ES-I3 (cell line): ENCODE measurements at regions not wholly inside any gene's neighbourhood (a gene's known extent, or its start where the extent isn't known, plus 50 kb on each side); places are given as distances from the start of the nearest gene placed in this dataset.

Experiments
- H3K36me3 ChIP-seq: 2 replicates; pipeline ENCODE4 v1.6.1; 2013; ENCODE audit warnings: mild to moderate bottlenecking, low read length, control low read depth, moderate library complexity; ENCODE audit not compliant: insufficient read depth
- H3K4me1 ChIP-seq: 2 replicates; pipeline ENCODE4 v1.6.1; 2013; ENCODE audit warnings: mild to moderate bottlenecking, control low read depth, low read length; ENCODE audit not compliant: insufficient read depth
- H3K9ac ChIP-seq: 2 replicates; pipeline ENCODE4 v1.6.1; 2013; ENCODE audit warnings: low read depth, mild to moderate bottlenecking, low read length, moderate library complexity
- H3K9me3 ChIP-seq: 2 replicates; pipeline ENCODE4 v1.6.1; 2013; ENCODE audit warnings: mild to moderate bottlenecking, low read length, moderate library complexity; ENCODE audit not compliant: control insufficient read depth, insufficient read depth

DNA sequence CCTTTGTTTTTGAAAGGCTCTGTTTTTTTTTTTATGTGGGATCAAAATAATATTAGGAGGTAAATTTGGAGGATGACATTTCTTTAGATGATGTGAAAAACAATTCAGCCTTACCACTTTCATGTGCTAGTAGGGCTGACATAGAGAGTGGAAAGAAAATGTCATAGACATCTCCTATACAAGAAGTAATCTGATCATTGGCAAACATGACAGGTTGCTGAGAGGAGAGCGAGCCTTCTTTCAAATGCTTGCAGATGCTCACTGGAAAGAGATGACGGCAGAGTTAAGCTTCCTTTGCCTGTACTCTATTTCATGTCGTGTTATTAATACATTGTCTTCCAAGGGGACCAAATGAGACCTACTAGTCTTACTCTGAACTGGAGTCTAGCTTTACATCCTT is 160.1 kb upstream of the DAP start:
- H3K36me3 ChIP-seq: no peaks in the 10 kb centered on the region
- no peaks in the 10 kb centered on the region for H3K4me1 ChIP-seq

DNA sequence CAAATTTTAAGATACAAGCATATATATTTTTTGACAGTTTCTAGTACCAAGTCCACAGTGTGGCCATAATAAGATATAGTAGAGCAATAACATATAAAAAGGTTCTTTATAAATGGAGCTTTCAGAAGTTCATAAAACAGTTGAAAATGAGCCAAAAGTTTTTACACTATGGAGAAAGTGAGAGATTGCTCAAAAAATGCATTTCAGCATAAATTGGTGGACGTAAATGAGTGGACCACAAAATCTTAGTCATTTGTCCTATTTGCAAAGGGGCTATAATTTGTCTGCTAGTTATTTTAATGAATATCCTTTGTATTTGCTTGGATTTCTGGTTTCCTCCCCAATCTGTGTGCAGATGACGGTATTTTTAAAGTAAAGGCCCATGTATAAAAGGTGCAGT is 159.4 kb upstream of the DAP start:
- Histone ChIP-seq H3K9me3 (no peaks in the 10 kb centered on the region), H3K36me3 (no peaks in the 10 kb centered on the region), H3K9ac (no peak overlapping the region), H3K4me1 (no peaks in the 10 kb centered on the region)

More for the DNA sequence above, 160.1 kb upstream of the DAP start:
- Histone ChIP-seq H3K9ac (no peak overlapping the region), H3K9me3 (no peaks in the 10 kb centered on the region)

DNA sequence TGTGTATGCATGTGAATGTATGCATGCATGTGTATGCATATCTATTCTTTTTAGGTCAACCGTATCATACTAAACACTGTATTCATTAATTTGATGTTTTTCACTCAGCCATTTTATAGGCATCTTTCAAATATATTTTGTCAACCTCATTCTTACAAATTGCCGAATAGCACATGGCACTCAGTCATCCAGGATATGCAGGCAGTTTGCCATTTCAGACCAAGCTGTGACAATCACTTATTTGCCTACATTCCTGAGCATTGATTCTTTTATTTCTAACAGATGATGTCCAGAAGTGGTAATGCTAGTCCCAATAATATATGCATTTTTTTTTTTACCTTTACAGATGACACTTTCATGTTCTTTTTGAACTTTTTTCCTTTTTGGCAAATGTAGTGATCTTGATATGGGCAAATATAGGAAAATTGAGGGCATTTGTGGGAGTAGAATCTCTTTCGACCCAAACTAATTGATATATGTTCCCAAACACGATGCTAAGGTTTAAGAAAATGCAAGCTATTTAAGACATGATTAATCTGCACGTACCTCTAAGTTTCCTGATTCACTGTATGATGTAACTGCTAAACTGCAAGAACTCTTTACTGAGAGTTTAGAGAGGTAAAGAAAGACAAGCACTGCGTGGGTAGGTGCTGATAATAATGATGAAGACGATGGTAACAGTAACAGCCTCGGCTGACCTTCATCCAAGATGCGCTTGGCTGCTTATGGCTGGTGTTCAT is 153.9 kb upstream of the DAP start:
- H3K9me3 ChIP-seq: no peaks in the 10 kb centered on the region
- H3K4me1 ChIP-seq: no peaks in the 10 kb centered on the region
- H3K9ac ChIP-seq: no peak overlapping the region
- no peaks in the 10 kb centered on the region for H3K36me3 ChIP-seq

DNA sequence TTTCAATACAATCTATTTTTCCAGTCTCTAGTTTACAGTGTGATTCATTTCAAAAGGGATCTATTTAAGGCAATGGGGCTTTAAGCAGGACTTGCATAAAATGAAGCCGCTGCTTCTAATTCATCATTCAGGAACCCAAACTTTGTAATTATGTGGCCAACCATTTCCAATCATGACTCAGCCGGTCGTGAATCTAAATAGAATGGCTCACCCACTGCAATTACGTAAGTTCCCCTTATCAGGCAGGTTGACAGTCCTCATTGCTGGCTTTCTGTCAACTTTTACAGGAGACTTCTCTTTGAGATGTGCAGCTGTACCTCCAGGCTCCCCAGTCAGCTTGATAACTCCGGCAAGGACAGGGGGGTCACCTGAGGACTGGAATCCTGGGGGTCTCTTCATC is 152.8 kb upstream of the DAP start:
- Histone ChIP-seq H3K9me3 (no peaks in the 10 kb centered on the region), H3K4me1 (no peaks in the 10 kb centered on the region), H3K9ac (no peak overlapping the region), H3K36me3 (no peaks in the 10 kb centered on the region)

DNA sequence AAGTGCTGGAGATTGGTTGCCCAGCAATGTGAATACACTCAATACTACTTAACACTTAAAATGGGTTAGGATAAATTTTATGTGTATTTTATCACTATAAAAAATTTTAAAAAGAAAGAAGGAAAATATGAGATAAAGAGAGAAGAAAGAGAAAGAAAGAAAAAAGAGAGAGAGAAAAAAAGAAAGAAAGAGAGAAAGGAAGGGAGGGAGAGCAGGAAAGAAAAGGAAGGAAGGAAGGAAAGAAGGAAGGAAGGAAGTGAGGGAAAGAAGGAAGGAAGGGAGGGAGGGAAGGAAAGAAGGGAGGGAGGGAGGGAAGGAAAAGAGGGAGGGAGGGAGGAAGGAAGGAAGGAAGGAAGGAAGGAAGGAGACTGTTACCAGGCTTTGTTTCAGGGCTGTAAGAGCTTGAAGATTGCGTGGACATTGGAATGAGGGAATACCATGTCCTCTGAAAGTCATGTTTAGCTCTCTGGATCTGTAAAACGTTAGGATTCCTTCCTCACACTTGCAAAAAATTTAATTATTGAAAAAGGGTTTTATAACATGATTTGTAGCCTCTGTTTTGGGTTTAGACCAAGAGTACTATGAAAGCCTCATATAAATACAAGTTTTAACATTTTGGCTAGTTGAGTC is 152.3 kb upstream of the DAP start:
- H3K9ac ChIP-seq: no peak overlapping the region
- no peaks in the 10 kb centered on the region for H3K4me1 ChIP-seq
- H3K9me3 ChIP-seq: no peaks in the 10 kb centered on the region
- no peaks in the 10 kb centered on the region for H3K36me3 ChIP-seq

DNA sequence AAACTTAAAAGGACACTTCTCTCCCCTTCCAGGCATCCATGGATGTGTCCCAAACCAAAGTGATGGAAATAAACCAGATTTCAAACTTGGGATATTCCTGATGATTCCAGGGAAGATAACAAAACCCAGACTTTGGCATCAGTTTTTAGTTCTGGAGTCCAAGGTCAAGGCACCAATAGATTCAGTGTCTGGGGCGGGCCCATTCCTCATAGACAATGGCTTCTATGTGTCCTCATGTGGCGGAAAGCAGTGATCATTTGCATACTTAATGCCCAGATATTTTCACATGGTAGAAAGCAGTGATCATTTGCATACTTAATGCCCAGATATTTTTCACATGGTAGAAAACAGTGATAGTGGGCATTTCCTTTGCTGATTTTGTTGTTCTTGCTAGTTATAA is 151.4 kb upstream of the DAP start:
- no peaks in the 10 kb centered on the region for H3K4me1 ChIP-seq
- H3K9me3 ChIP-seq: no peaks in the 10 kb centered on the region
- no peaks in the 10 kb centered on the region for H3K36me3 ChIP-seq
- no peak overlapping the region for H3K9ac ChIP-seq

DNA sequence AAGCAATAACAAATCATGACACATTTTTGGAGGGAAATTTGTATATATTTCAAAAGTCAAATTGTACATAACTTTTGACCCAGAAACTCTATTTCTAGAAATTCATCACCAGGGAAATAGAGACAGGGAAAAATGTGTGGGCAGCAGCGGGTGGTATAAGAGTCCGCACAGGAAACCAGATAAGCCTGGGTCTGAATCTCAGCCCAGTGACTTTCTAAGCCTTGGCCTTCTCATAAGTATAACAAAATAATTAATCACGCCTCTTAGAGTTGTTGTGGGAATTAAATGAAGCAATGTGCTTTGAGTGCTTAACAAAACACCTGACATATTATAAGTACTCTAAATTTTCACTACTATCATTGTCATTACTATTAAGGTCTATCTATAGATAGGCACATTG is 149.2 kb upstream of the DAP start:
- H3K4me1 ChIP-seq: 0 out of 2 replicates have a peak, but pooled peaks cover under 1% of the 10 kb centered on the region

DNA sequence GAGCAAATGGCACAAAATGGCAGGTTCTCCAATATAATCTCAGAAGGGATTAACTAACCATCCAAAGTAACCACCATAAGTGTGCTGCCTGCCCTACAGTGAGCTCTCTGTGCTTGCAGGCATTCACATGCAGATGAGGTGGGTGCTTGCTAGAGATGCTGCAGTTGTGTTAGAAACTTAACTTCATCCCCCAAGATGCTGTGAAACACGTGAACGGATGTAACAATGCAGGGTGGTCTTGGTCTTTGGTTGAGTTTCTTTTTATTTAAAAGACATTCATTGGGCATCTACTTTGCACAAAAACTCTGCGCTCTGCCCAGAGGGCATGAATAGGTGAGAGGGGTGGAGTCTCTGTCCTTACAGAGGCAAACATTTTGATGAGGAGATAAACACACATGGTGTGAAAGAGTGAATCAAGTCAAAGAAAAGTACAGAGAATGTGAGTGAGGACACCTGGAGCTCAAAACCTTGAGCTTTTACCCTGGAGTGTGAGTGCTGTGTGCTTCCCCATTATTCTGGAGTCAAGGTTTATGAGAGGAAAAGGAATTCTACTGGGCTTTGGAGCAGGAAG is 143.9 kb upstream of the DAP start:
- H3K9ac ChIP-seq: no peak overlapping the region
- no peaks in the 10 kb centered on the region for H3K9me3 ChIP-seq
- no peaks in the 10 kb centered on the region for H3K36me3 ChIP-seq
- peaks cover 10% of the 10 kb centered on the region; the same call in 1 of the 2 replicates for H3K4me1 ChIP-seq

More for the DNA sequence above, 149.2 kb upstream of the DAP start:
- Histone ChIP-seq H3K36me3 (no peaks in the 10 kb centered on the region), H3K9me3 (no peaks in the 10 kb centered on the region), H3K9ac (no peak overlapping the region)

DNA sequence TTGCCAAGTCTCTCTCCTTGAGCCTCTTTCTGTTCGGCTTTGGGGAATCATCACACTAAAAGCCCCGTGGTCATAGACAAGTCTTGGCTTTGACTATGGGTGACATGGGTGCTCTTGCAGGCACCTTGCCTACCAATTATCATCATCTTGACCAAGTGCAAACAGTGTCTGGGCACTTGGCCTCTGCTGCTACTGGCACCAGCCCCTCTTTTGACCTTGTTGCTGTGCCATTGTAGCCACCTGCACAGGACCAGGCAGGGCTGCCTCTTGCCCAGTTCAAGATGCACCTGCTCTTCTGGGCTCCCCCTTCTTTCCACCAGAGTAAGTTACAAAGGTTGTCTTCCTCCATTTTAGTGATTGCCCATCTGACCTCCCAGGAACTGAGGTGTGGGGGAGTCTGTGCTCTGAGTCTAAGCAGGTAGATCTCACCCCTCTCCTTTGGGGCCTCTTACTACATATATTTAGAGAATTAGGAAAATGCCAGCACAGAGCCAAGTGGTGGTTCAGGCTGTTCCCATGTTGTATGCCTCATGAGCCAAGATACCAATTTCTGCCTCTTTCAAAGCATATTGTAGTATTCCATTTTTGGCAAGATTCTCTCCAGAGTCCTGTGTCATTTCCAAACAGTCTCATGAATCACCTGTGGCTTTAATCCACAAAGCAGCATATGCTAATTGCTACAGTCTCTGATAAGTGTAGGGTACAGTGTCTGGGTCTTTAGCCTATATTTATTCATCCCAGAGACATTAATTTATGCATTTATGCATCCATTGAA is 142.9 kb upstream of the DAP start:
- no peak overlapping the region for H3K9ac ChIP-seq
- H3K4me1 ChIP-seq: peaks cover 10% of the 10 kb centered on the region; the same call in 1 of the 2 replicates
- H3K9me3 ChIP-seq: no peaks in the 10 kb centered on the region
- no peaks in the 10 kb centered on the region for H3K36me3 ChIP-seq

DNA sequence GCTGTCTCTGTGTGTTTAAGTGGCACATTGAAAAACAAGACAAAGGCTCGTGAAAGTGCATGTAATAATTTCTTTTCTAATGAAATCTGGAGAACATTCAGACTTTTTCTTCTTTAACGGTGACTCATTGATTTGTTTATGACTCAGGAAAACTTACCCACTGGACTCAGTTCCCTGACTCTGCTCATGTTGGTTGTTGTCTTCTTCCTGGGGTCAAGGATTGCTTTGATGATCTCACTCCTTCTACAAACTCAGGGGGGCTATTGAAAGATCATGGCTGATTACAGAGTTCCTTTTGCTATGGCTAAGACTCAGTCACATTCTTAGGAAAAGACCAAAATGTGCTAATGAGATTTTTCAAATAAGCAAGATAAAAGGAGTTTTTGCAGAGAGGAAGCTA is 141.1 kb upstream of the DAP start:
- H3K9me3 ChIP-seq: no peaks in the 10 kb centered on the region
- H3K4me1 ChIP-seq: peaks cover 10% of the 10 kb centered on the region; the same call in 1 of the 2 replicates
- H3K9ac ChIP-seq: no peak overlapping the region
- H3K36me3 ChIP-seq: no peaks in the 10 kb centered on the region

DNA sequence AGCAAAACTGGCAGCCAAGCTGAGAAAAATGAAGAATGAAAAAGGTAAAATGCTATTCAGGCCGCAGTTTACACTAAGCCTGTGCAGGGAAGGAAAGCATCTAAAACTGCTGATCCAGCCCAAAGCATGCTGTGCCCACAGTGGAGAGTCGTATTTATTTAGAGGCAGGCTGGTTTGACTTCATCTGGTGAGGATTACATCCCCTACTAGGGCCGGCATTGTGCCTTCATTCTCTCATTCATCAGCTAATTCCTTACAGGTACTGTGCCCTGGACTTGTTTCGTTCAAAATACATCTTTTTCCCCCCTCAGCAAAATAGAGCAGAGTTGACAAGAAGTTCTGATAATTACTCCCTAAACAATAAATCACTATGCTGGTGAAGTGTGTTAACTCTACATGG is 137.5 kb upstream of the DAP start:
- H3K36me3 ChIP-seq: no peaks in the 10 kb centered on the region
- no peak overlapping the region for H3K9ac ChIP-seq
- H3K9me3 ChIP-seq: no peaks in the 10 kb centered on the region
- no peaks in the 10 kb centered on the region; the same call in 1 of the 2 replicates for H3K4me1 ChIP-seq

DNA sequence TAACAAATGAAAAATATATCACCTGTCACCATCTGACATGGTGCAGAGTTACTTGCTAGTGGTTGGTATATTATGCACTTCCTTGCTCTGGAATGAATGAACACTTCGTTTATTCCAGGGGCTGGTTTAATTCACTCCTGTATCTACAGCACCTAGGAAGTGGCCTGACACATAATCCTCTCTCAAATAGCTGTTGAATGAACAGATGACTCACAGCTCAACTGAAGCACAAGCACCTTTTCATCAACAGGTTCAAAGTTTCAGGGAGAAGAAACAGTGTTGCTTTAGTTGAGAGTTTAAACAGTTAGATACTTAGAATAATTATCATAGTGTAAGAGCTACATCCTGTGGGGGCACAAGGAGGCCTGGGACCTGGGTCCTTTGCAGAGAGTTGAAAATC is 135.0 kb upstream of the DAP start:
- H3K9me3 ChIP-seq: peaks cover 3% of the 10 kb centered on the region; the same call in 1 of the 2 replicates
- no peaks in the 10 kb centered on the region for H3K4me1 ChIP-seq
- H3K9ac ChIP-seq: no peak overlapping the region
- H3K36me3 ChIP-seq: no peaks in the 10 kb centered on the region

DNA sequence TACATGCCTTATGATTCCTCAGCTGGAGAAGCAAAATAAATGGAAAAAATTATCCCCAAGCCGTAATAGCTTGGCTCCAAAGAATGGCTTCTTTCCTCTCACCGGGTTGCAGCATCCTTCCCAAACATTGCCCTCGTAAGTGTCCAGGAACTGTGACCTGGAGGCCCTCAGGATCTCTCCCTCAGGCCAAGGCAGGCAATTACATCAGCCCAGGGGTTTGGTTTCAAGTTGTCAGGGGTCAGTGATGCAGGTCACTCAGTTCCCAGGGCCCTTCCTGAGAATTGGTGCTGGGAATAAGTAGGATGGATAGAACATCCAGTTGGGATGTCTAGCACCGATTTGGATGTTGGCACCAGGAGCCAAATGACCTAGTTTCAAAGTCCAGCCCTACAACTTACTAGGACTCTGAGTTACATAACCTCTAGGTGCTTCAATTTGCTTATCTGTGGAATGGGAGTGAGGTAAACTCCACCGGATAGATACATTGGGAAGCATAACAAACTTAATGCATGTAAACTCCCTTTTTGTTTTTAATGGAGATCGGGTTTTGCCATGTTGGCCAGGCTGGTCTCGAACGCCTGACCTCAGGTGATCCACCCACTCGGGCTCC is 133.5 kb upstream of the DAP start:
- Histone ChIP-seq H3K9me3 (peaks cover 3% of the 10 kb centered on the region; the same call in 1 of the 2 replicates), H3K36me3 (no peaks in the 10 kb centered on the region), H3K9ac (no peak overlapping the region), H3K4me1 (no peaks in the 10 kb centered on the region)

DNA sequence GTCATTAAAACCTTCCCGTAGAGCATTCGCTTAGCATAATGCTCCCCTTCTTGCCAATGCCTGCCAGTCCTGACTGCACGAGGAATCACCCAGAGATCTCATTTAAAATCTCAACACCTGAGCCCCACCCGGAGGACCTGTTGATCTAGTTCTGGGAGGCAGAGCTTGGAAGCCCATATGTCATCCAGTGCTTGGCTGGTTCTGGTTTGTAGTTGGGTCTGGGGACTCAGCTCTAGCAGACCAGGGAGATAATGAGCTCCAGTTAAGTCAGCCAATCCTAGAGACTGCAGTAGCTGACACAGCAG is 131.8 kb upstream of the DAP start:
- Histone ChIP-seq H3K9me3 (peaks cover 3% of the 10 kb centered on the region; the same call in 1 of the 2 replicates), H3K36me3 (no peaks in the 10 kb centered on the region), H3K4me1 (no peaks in the 10 kb centered on the region), H3K9ac (no peak overlapping the region)
